Neural progenitor cell (in vitro differentiated cells): ENCODE measurements at regions not wholly inside any gene's neighbourhood (a gene's known extent, or its start where the extent isn't known, plus 50 kb on each side); places are given as distances from the start of the nearest gene placed in this dataset.

Source experiments
- DNase-seq: peaks from one replicate; pipeline ENCODE4 v3.0.0-alpha.2; 2016; ENCODE audit warnings: low spot score
- H2AFZ ChIP-seq: fragments of 200-600 bp; sonication (generic); replicated peaks from 2 replicates; pipeline ENCODE4 v1.6.1; 2016; ENCODE audit warnings: antibody characterized with exemption
- H3F3A ChIP-seq: fragments of 200-600 bp; sonication (generic); 2 replicates; pipeline ENCODE4 v1.6.1; 2016; ENCODE audit warnings: antibody characterized with exemption, low read depth
- H3K27ac ChIP-seq: fragments of 200-600 bp; sonication (generic); 2 replicates; pipeline ENCODE4 v1.5.1; 2016; ENCODE audit warnings: mild to moderate bottlenecking
- H3K27me3 ChIP-seq: fragments of 200-600 bp; sonication (generic); 2 replicates; pipeline ENCODE4 v1.6.1; 2016; ENCODE audit warnings: mild to moderate bottlenecking, moderate library complexity
- H3K36me3 ChIP-seq: fragments of 200-600 bp; sonication (generic); 2 replicates; pipeline ENCODE4 v1.5.1; 2016
- H3K4me1 ChIP-seq: fragments of 200-600 bp; sonication (generic); 2 replicates; pipeline ENCODE4 v1.6.1; 2016; ENCODE audit warnings: mixed run types
- H3K4me2 ChIP-seq: fragments of 200-600 bp; sonication (generic); 2 replicates; pipeline ENCODE4 v1.6.1; 2016
- H3K4me3 ChIP-seq: fragments of 200-600 bp; sonication (generic); 2 replicates; pipeline ENCODE4 v1.5.1; 2016
- H3K79me2 ChIP-seq: fragments of 200-600 bp; sonication (generic); 2 replicates; pipeline ENCODE4 v1.6.1; 2016; ENCODE audit warnings: low read depth
- H3K9ac ChIP-seq: fragments of 200-600 bp; sonication (generic); 2 replicates; pipeline ENCODE4 v1.6.1; 2016
- H3K9me3 ChIP-seq: fragments of 200-600 bp; sonication (generic); 2 replicates; pipeline ENCODE4 v1.5.1; 2016; ENCODE audit warnings: low read depth
- H4K20me1 ChIP-seq: fragments of 200-600 bp; sonication (generic); 2 replicates; pipeline ENCODE4 v1.6.1; 2016; ENCODE audit warnings: low read depth
- H3K27ac Mint-ChIP-seq: 3 replicates; pipeline ENCODE4 v1.8.0; 2021; ENCODE audit warnings: mixed read lengths
- H3K27me3 Mint-ChIP-seq: 2 replicates; pipeline ENCODE4 v1.8.0; 2022; ENCODE audit warnings: low read depth, mild to moderate bottlenecking, inconsistent platforms, moderate library complexity, mixed read lengths; ENCODE audit not compliant: insufficient read depth
- H3K36me3 Mint-ChIP-seq: 3 replicates; pipeline ENCODE4 v1.8.0; 2021; ENCODE audit warnings: mixed read lengths
- H3K4me1 Mint-ChIP-seq: 3 replicates; pipeline ENCODE4 v1.8.0; 2021; ENCODE audit warnings: mixed read lengths
- H3K4me3 Mint-ChIP-seq: 3 replicates; pipeline ENCODE4 v1.8.0; 2021; ENCODE audit warnings: mild to moderate bottlenecking, moderate library complexity, mixed read lengths
- H3K9me3 Mint-ChIP-seq: 3 replicates; pipeline ENCODE4 v1.8.0; 2020; ENCODE audit warnings: mixed read lengths
- CTCF ChIP-seq: fragments of 200-600 bp; sonication (generic); IDR thresholded peaks from 2 replicates; pipeline ENCODE4 v1.5.1; 2017; ENCODE audit warnings: antibody characterized with exemption, mild to moderate bottlenecking
- EZH2 ChIP-seq: fragments of 200-600 bp; sonication (generic); IDR thresholded peaks from 2 replicates; pipeline ENCODE4 v1.6.1; 2017; ENCODE audit warnings: antibody characterized with exemption, mild to moderate bottlenecking, moderate library complexity
- EZH2phosphoT487 ChIP-seq: fragments of 200-600 bp; sonication (generic); IDR thresholded peaks from 2 replicates; pipeline ENCODE4 v1.6.1; 2017; ENCODE audit warnings: antibody characterized with exemption

- H4K20me1 ChIP-seq: no peaks in the 10 kb centered on the region
- peaks cover 22% of the 10 kb centered on the region for H3K4me1 Mint-ChIP-seq
- H3K4me3 ChIP-seq: no peak overlapping the region
- H3K9ac ChIP-seq: no peak overlapping the region
- H3K27ac ChIP-seq: no peak overlapping the region
- H3K9me3 ChIP-seq: no peaks in the 10 kb centered on the region
- peaks cover 3% of the 10 kb centered on the region for H3K27me3 Mint-ChIP-seq
- peaks cover 15% of the 10 kb centered on the region for H3K4me1 ChIP-seq
- no peaks in the 10 kb centered on the region for H3K27me3 ChIP-seq
- TF ChIP-seq CTCF (peak; percentile 78), EZH2 (no peak), EZH2phosphoT487 (no peak)
- H2AFZ ChIP-seq: no peak overlapping the region
- no peaks in the 10 kb centered on the region for H3K36me3 Mint-ChIP-seq
- no peaks in the 10 kb centered on the region for H3K79me2 ChIP-seq
- no peaks in the 10 kb centered on the region for H3F3A ChIP-seq
- H3K36me3 ChIP-seq: no peaks in the 10 kb centered on the region
- DNase-seq: peak; percentile 84
- no peak overlapping the region for H3K27ac Mint-ChIP-seq
- peaks cover 10% of the 10 kb centered on the region for H3K9me3 Mint-ChIP-seq
- H3K4me3 Mint-ChIP-seq: no peak overlapping the region
- no peak overlapping the region for H3K4me2 ChIP-seq
Observed at GRCh38 chr2:217166241-217166850, 306.5 kb upstream of the TNP1 start.

DNA sequence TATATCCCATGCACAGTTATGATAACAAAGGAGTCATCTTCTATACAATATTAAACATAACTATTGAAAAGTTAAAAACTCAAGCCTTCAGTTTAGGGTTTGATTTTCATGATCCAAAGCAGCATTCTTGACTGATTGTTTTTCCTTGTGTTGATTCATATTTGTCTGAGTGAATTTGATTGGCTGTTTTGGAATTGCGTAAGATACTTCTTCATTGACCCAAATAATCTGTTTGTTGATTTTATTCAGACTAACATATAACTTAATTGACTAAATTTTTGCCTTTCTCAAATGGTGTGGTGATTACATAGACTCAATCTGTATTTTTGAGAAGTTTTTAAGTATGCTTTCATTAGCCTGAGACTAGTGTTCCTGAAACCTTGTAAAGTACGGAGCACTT, 305.7 kb upstream of the TNP1 start:
- H3K4me3 ChIP-seq: no peak overlapping the region
- H3K4me1 ChIP-seq: peaks cover 19% of the 10 kb centered on the region
- no peaks in the 10 kb centered on the region for H3K36me3 Mint-ChIP-seq
- no peaks in the 10 kb centered on the region for H3F3A ChIP-seq
- H3K36me3 ChIP-seq: no peaks in the 10 kb centered on the region
- H3K9me3 ChIP-seq: no peaks in the 10 kb centered on the region
- no peak overlapping the region for H3K4me3 Mint-ChIP-seq
- H2AFZ ChIP-seq: no peak overlapping the region
- H3K4me1 Mint-ChIP-seq: peaks cover 26% of the 10 kb centered on the region
- no peak for DNase-seq
- H4K20me1 ChIP-seq: no peaks in the 10 kb centered on the region
- H3K27me3 ChIP-seq: no peaks in the 10 kb centered on the region
- no peak overlapping the region for H3K27ac ChIP-seq
- H3K27me3 Mint-ChIP-seq: peaks cover 3% of the 10 kb centered on the region
- H3K4me2 ChIP-seq: no peak overlapping the region
- H3K27ac Mint-ChIP-seq: no peak overlapping the region
- no peak overlapping the region for H3K9ac ChIP-seq
- H3K9me3 Mint-ChIP-seq: peaks cover 4% of the 10 kb centered on the region
- no peaks in the 10 kb centered on the region for H3K79me2 ChIP-seq
- TF ChIP-seq CTCF (no peak), EZH2 (no peak), EZH2phosphoT487 (no peak)

- Histone ChIP-seq H3K4me2 (no peak overlapping the region), H3K4me1 (peaks cover 19% of the 10 kb centered on the region), H3K36me3 (no peaks in the 10 kb centered on the region), H3K9ac (no peak overlapping the region), H2AFZ (no peak overlapping the region), H3K27me3 (no peaks in the 10 kb centered on the region), H3F3A (no peaks in the 10 kb centered on the region), H3K27ac (no peak overlapping the region), H3K4me3 (no peak overlapping the region), H4K20me1 (no peaks in the 10 kb centered on the region), H3K79me2 (no peaks in the 10 kb centered on the region), H3K9me3 (no peaks in the 10 kb centered on the region)
- H3K4me1 Mint-ChIP-seq: peaks cover 26% of the 10 kb centered on the region
- no peak overlapping the region for H3K4me3 Mint-ChIP-seq
- no peaks in the 10 kb centered on the region for H3K9me3 Mint-ChIP-seq
- no peak for DNase-seq
- no peak overlapping the region for H3K27ac Mint-ChIP-seq
- TF ChIP-seq EZH2 (no peak), CTCF (no peak), EZH2phosphoT487 (no peak)
- peaks cover 3% of the 10 kb centered on the region for H3K27me3 Mint-ChIP-seq
- H3K36me3 Mint-ChIP-seq: no peaks in the 10 kb centered on the region
Observed at GRCh38 chr2:217163987-217164386, 304.1 kb upstream of the TNP1 start.
